ENCODE measurements at regions not wholly inside any gene's neighbourhood (a gene's known extent, or its start where the extent isn't known, plus 50 kb on each side); places are given as distances from the start of the nearest gene placed in this dataset.
"Not testable (repeated sequence)": the region's sequence is repeated elsewhere in the genome, so short reads cannot be mapped to it uniquely, and the experiment has no call there.

DNA sequence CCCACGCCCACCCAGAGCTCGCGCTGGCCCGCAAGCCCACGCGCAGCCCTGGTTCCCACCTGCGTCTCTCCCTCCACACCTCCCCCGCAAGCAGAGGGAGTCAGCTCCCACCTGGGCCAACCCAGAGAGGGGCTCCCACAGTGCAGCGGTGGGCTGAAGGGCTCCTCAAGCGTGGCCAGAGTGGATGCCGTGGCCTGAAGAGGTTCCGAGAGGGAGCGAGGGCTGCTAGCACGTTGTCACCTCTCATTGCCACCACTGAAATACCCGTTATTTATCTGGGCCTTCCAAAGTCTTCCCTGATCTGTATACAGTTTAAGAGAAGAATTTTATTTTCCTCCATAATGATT lies 88.3 kb upstream of the MYLIP start:
- no peak for TF ChIP-seq CTCF (conservative IDR thresholded peaks at IDR 0.05)
- TF ChIP-seq ZFX (IDR thresholded peaks at IDR 0.05) = no peak
- no peak overlapping the region for H3K27ac ChIP-seq

DNA sequence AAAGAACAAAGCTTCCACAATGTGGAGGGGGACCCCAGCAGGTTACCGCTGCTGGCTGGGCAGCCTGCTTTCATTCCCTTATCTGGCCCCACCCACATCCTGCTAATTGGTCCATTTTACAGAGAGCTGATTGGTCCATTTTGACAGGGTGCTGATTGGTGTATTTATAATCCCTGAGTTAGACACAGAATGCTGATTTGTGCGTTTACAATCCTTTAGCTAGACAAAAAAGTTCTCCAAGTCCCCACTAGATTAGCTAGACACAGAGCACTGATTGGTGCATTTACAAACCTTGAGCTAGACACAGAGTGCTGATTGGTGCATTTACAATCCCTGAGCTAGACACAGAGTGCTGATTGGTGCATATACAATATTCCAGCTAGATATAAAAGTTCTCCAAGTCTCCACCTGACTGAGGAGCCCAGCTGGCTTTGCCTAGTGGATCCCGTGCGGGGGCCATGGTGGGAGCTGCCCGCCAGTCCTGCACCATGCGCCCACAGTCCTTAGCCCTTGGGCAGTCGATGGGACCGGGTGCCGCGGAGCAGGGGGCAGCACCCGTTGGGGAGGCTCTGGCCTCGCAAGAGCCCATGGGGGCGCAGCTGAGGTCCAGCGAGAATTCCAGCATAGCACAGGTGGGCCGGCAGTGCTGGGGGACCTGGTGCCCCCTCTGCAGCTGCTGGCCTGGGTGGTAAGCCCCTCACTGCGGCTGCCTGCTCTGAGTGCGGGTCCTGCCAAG lies 88.8 kb upstream of the MYLIP start:
- H3K27ac ChIP-seq = not testable (repeated sequence)

GRCh38 chr6:16038938-16039337 lies 89.9 kb upstream of the MYLIP start:
- no peak overlapping the region for H3K27ac ChIP-seq
- TF ChIP-seq ZFX (IDR thresholded peaks at IDR 0.05) (no peak), CTCF (conservative IDR thresholded peaks at IDR 0.05) (no peak)

- H3K27ac ChIP-seq = no peak overlapping the region
- TF ChIP-seq ZFX (IDR thresholded peaks at IDR 0.05) = no peak
- TF ChIP-seq CTCF (conservative IDR thresholded peaks at IDR 0.05) = no peak
Observed at GRCh38 chr6:16035488-16036080, 93.3 kb upstream of the MYLIP start.

- TF ChIP-seq CTCF (conservative IDR thresholded peaks at IDR 0.05) (no peak), ZFX (IDR thresholded peaks at IDR 0.05) (no peak)
Observed at GRCh38 chr6:16033214-16033613, 95.7 kb upstream of the MYLIP start.

GRCh38 chr6:16031278-16031981 lies 97.5 kb upstream of the MYLIP start:
- TF ChIP-seq ZFX (IDR thresholded peaks at IDR 0.05) (no peak), CTCF (conservative IDR thresholded peaks at IDR 0.05) (no peak)
- H3K27ac ChIP-seq = no peak overlapping the region

More at GRCh38 chr6:16033214-16033613, 95.7 kb upstream of the MYLIP start:
- H3K27ac ChIP-seq = no peak overlapping the region

GRCh38 chr6:16028966-16029365 lies 99.9 kb upstream of the MYLIP start:
- TF ChIP-seq ZFX (IDR thresholded peaks at IDR 0.05) (no peak), CTCF (conservative IDR thresholded peaks at IDR 0.05) (no peak)
- no peak overlapping the region for H3K27ac ChIP-seq
